Hepatocyte (in vitro differentiated cells): ENCODE measurements at regions not wholly inside any gene's neighbourhood (a gene's known extent, or its start where the extent isn't known, plus 50 kb on each side); places are given as distances from the start of the nearest gene placed in this dataset.

Experiments
- CTCF ChIP-seq: fragments of 200-600 bp; sonication (generic); IDR thresholded peaks from 2 replicates; pipeline ENCODE4 v1.5.1; 2016; ENCODE audit warnings: antibody characterized with exemption, mild to moderate bottlenecking; ENCODE audit not compliant: poor library complexity
- EZH2 ChIP-seq: fragments of 200-600 bp; sonication (generic); IDR thresholded peaks from 2 replicates; pipeline ENCODE4 v1.6.1; 2016; ENCODE audit warnings: antibody characterized with exemption, mild to moderate bottlenecking, borderline replicate concordance
- EZH2phosphoT487 ChIP-seq: fragments of 200-600 bp; sonication (generic); IDR thresholded peaks from one replicate; pipeline ENCODE4 v1.6.1; 2018; ENCODE audit warnings: antibody characterized with exemption, mild to moderate bottlenecking, low read depth, moderate library complexity; ENCODE audit not compliant: unreplicated experiment, severe bottlenecking

GRCh38 chr4:125749354-125749753 lies 434.6 kb downstream of the FAT4 start:
- no peak for TF ChIP-seq CTCF
- no peak for TF ChIP-seq EZH2
- TF ChIP-seq EZH2phosphoT487: no peak
